Esophagus muscularis mucosa (tissue), 4 donors: ENCODE measurements at regions not wholly inside any gene's neighbourhood (a gene's known extent, or its start where the extent isn't known, plus 50 kb on each side); places are given as distances from the start of the nearest gene placed in this dataset.

Experiments
- DNase-seq: peaks from one replicate; pipeline ENCODE4 v3.0.0-alpha.2; 2017; ENCODE audit errors: extremely low spot score
- H3K27ac ChIP-seq, 4 donors: fragments of 200-600 bp; sonication (generic); replicated peaks in 1 of 4; 1 replicate in 3 of 4; 2 replicates in 1 of 4; pipeline ENCODE4 v1.5.1; 2016 to 2019; ENCODE audit warnings: mild to moderate bottlenecking in 1 of 4
- H3K27me3 ChIP-seq, 4 donors: fragments of 200-600 bp; sonication (generic); one replicate each; pipeline versions ENCODE4 v1.5.1 to v1.6.0; 2016 to 2019
- H3K36me3 ChIP-seq, 4 donors: fragments of 200-600 bp; sonication (generic); one replicate each; pipeline ENCODE4 v1.5.1; 2016 to 2019
- H3K4me1 ChIP-seq, 4 donors: fragments of 200-600 bp; sonication (generic); one replicate each; pipeline ENCODE4 v1.5.1; 2016 to 2019
- H3K4me3 ChIP-seq, 4 donors: fragments of 200-600 bp; sonication (generic); 1 replicate in 2 of 4; 2 replicates in 2 of 4; pipeline ENCODE4 v1.5.1; 2016 to 2019; ENCODE audit warnings: mild to moderate bottlenecking in 4 of 4, moderate library complexity in 1 of 4
- H3K9me3 ChIP-seq, 4 donors: fragments of 200-600 bp; sonication (generic); 1 replicate in 3 of 4; 2 replicates in 1 of 4; pipeline ENCODE4 v1.5.1; 2016 to 2019
- EP300 ChIP-seq: sonication (generic); formaldehyde crosslinking; IDR thresholded peaks from one replicate; pipeline ENCODE4 v1.6.1; 2017; ENCODE audit warnings: antibody characterized with exemption
- POLR2A ChIP-seq: fragments of 450-650 bp; IDR thresholded peaks from one replicate; pipeline ENCODE4 v1.6.1; 2017; ENCODE audit warnings: antibody characterized with exemption, moderate library complexity, mild to moderate bottlenecking, low read depth
- POLR2AphosphoS5 ChIP-seq, 2 donors: sonication (generic); formaldehyde crosslinking; IDR thresholded peaks; one replicate each; pipeline ENCODE4 v1.6.1; 2017; ENCODE audit warnings: antibody characterized with exemption in 2 of 2
- WGBS: methylation state at CpG from one replicate; pipeline ENCODE4 v1.1.5; 2018; 5-methylcytosine and 5-hydroxymethylcytosine counted together
- intact Hi-C: fragments of 100-400 bp; cut with DNase I; formaldehyde crosslinking; loops from one replicate; pipeline ENCODE4 v1.15.1; 2023
- TF ChIP-seq, protein P1 (sequence below), 3 experiments: fragments of 200-600 bp in 2 of 3; fragments of 450-650 bp in 1 of 3; sonication (generic) in 2 of 3; IDR thresholded peaks; one replicate each; pipeline ENCODE4 v1.5.1; 2017 to 2019; ENCODE audit warnings: antibody characterized with exemption in 3 of 3, mild to moderate bottlenecking in 2 of 3, moderate library complexity in 1 of 3

GRCh38 chr2:56666777-56667176 is 483.0 kb downstream of the CCDC85A start:
- WGBS, result 40% methylated on average over 2 of the region's 2 CpGs
- intact Hi-C loops, result no loop called here

DNA sequence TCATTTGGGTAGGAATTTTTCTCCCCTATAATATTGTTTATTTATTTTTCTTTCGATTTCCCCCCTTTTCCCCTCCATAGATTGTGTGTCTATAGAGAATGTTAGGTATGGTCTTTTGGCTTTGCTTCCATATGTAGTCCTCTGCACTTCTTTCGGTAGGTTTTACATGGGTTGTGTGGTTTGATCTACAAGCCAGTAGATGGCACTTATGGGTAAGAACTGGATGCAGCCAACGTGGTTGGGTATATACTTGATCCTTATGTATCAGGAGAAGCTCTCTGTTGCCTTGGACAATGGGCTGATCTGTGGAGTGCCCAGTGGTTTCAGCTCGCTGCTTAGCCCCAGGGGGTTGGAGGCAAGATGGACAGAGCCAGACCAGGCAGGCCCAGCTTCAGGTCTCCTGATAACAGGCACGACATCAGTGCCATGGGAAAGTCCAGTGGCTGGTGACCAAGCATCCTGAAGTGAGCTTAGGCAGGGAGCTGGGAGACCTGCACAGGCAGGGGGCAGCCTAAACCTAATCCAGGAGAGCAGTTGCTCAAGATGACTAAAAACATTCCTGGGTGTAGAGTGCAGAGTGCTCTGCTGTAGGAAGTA is 488.3 kb downstream of the CCDC85A start:
- no peak for DNase-seq
- intact Hi-C loops, result no loop called here
- WGBS, result 43% methylated on average over 4 of the region's 5 CpGs
- Histone ChIP-seq H3K4me1 (no peaks in the 10 kb centered on the region), H3K4me3 (no peak overlapping the region), H3K36me3 (no peaks in the 10 kb centered on the region), H3K9me3 (peaks cover 0 to 15% (median 12%) of the 10 kb centered on the region in 4 donors), H3K27me3 (no peaks in the 10 kb centered on the region), H3K27ac (no peak overlapping the region)
- TF ChIP-seq POLR2A (no peak), EP300 (no peak), POLR2AphosphoS5 (IDR thresholded peaks at IDR 0.05) (no peak)
- TF ChIP-seq, protein P1, sequence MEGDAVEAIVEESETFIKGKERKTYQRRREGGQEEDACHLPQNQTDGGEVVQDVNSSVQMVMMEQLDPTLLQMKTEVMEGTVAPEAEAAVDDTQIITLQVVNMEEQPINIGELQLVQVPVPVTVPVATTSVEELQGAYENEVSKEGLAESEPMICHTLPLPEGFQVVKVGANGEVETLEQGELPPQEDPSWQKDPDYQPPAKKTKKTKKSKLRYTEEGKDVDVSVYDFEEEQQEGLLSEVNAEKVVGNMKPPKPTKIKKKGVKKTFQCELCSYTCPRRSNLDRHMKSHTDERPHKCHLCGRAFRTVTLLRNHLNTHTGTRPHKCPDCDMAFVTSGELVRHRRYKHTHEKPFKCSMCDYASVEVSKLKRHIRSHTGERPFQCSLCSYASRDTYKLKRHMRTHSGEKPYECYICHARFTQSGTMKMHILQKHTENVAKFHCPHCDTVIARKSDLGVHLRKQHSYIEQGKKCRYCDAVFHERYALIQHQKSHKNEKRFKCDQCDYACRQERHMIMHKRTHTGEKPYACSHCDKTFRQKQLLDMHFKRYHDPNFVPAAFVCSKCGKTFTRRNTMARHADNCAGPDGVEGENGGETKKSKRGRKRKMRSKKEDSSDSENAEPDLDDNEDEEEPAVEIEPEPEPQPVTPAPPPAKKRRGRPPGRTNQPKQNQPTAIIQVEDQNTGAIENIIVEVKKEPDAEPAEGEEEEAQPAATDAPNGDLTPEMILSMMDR (IDR thresholded peaks at IDR 0.05), result no peak

More at GRCh38 chr2:56666777-56667176, 483.0 kb downstream of the CCDC85A start:
- H3K27ac ChIP-seq, result no peak overlapping the region
- no peaks in the 10 kb centered on the region for H3K36me3 ChIP-seq
- no peaks in the 10 kb centered on the region for H3K27me3 ChIP-seq
- DNase-seq, result no peak
- TF ChIP-seq POLR2AphosphoS5 (IDR thresholded peaks at IDR 0.05) (no peak), EP300 (no peak), POLR2A (no peak)
- TF ChIP-seq, protein P1 (IDR thresholded peaks at IDR 0.05), result no peak
- H3K4me1 ChIP-seq, result no peaks in the 10 kb centered on the region
- peaks cover 0 to under 1% (median 0%) of the 10 kb centered on the region in 4 donors for H3K9me3 ChIP-seq
- no peak overlapping the region for H3K4me3 ChIP-seq

DNA sequence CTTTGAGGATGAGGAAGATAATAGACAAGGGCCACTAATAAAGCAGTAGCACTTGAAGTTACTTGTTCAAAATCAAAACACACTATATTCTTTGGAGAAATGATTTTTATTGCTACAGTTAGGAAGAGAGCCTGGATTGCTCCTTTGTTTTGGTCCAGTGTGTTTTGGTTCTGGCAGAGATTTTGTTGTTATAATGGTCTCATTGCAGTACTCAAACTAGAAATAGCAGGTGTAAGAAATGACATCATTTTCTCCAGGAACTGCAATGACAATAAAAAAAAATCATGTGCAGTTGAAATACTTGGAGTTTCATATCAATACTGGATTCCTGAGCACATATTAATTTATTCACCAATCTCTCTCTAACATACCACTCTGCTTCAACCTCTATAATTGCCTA is 490.3 kb downstream of the CCDC85A start:
- intact Hi-C loops, result no loop called here
- no peak for DNase-seq
- Histone ChIP-seq H3K27me3 (no peaks in the 10 kb centered on the region), H3K27ac (no peak overlapping the region), H3K4me3 (no peak overlapping the region), H3K9me3 (peaks cover 0 to 15% (median 12%) of the 10 kb centered on the region in 4 donors), H3K4me1 (no peaks in the 10 kb centered on the region), H3K36me3 (no peaks in the 10 kb centered on the region)
- TF ChIP-seq, protein P1 (IDR thresholded peaks at IDR 0.05), result no peak
- TF ChIP-seq EP300 (no peak), POLR2AphosphoS5 (IDR thresholded peaks at IDR 0.05) (no peak), POLR2A (no peak)

DNA sequence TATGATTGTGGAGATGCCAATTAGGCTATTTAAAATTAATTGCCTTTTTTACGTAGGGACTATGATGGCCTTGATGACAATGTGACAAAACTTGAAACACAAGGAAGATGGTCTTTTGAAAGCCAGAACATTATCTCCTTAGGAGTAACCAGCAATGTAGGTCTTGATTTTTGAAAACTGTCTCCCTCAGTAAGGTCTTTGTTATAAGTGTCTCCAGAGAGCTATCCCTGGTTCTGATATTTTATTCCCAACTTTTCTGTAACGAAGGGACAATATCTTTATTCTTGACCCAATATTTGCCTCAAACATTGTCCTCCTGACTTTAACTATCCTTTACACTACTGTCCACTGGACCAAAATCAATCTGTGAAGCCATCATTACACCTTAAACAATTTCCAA is 493.2 kb downstream of the CCDC85A start:
- Histone ChIP-seq H3K27me3 (no peaks in the 10 kb centered on the region), H3K27ac (no peak overlapping the region), H3K36me3 (no peaks in the 10 kb centered on the region), H3K9me3 (peaks cover 0 to 15% (median 11%) of the 10 kb centered on the region in 4 donors), H3K4me3 (no peak overlapping the region), H3K4me1 (no peaks in the 10 kb centered on the region)
- 79% methylated on average over 2 of the region's 2 CpGs for WGBS
- intact Hi-C loops, result no loop called here
- TF ChIP-seq POLR2AphosphoS5 (IDR thresholded peaks at IDR 0.05), result no peak
- TF ChIP-seq, protein P1 (IDR thresholded peaks at IDR 0.05), result no peak
- TF ChIP-seq POLR2A, result no peak
- no peak for TF ChIP-seq EP300
- DNase-seq, result no peak
